Trophoblast cell (in vitro differentiated cells and primary cell): ENCODE measurements at regions not wholly inside any gene's neighbourhood (a gene's known extent, or its start where the extent isn't known, plus 50 kb on each side); places are given as distances from the start of the nearest gene placed in this dataset.

ENCODE experiments used
- DNase-seq, 2 donors: peaks; one replicate each; pipeline ENCODE4 v3.0.0-alpha.2; 2016
- H2AFZ ChIP-seq: 2 replicates; pipeline ENCODE4 v1.6.1; 2013; ENCODE audit warnings: low read length, moderate library complexity, mild to moderate bottlenecking; ENCODE audit not compliant: insufficient read depth, poor library complexity
- H2AK5ac ChIP-seq: 2 replicates; pipeline ENCODE4 v1.6.1; 2013; ENCODE audit warnings: mild to moderate bottlenecking, low read length
- H2BK120ac ChIP-seq: 2 replicates; pipeline ENCODE4 v1.6.1; 2013; ENCODE audit warnings: low read length, mild to moderate bottlenecking, moderate library complexity; ENCODE audit not compliant: insufficient read depth, poor library complexity
- H2BK12ac ChIP-seq: 2 replicates; pipeline ENCODE4 v1.6.1; 2013; ENCODE audit warnings: mild to moderate bottlenecking, low read length, moderate library complexity
- H2BK5ac ChIP-seq: 2 replicates; pipeline ENCODE4 v1.6.1; 2013; ENCODE audit warnings: low read length, low read depth, moderate library complexity, mild to moderate bottlenecking; ENCODE audit not compliant: poor library complexity
- H3K14ac ChIP-seq: 2 replicates; pipeline ENCODE4 v1.6.1; 2013; ENCODE audit warnings: mild to moderate bottlenecking, low read length
- H3K18ac ChIP-seq: 2 replicates; pipeline ENCODE4 v1.6.1; 2013; ENCODE audit warnings: mild to moderate bottlenecking, low read length
- H3K23ac ChIP-seq: 2 replicates; pipeline ENCODE4 v1.6.1; 2013; ENCODE audit warnings: low read length
- H3K27ac ChIP-seq: 2 replicates; pipeline ENCODE4 v1.5.1; 2013; ENCODE audit warnings: low read depth, mild to moderate bottlenecking, inconsistent platforms, low read length, moderate library complexity
- H3K27me3 ChIP-seq: 2 replicates; pipeline ENCODE4 v1.6.1; 2013; ENCODE audit warnings: inconsistent platforms, mild to moderate bottlenecking, low read length, moderate library complexity; ENCODE audit not compliant: insufficient read depth
- H3K36me3 ChIP-seq, 2 experiments: 1 replicate in 1 of 2; 2 replicates in 1 of 2; pipeline ENCODE4 v1.6.1; 2013; ENCODE audit warnings: low read length in 2 of 2, mild to moderate bottlenecking in 2 of 2, moderate library complexity in 1 of 2; ENCODE audit not compliant: insufficient read depth in 2 of 2, control insufficient read depth in 1 of 2
- H3K4ac ChIP-seq: 2 replicates; pipeline ENCODE4 v1.6.1; 2013; ENCODE audit warnings: low read depth, mild to moderate bottlenecking, low read length, moderate library complexity
- H3K4me1 ChIP-seq, 2 experiments: 1 replicate in 1 of 2; 2 replicates in 1 of 2; pipeline ENCODE4 v1.6.1; 2013; ENCODE audit warnings: low read length in 2 of 2, mild to moderate bottlenecking in 2 of 2, moderate library complexity in 1 of 2; ENCODE audit not compliant: insufficient read depth in 2 of 2, control insufficient read depth in 1 of 2
- H3K4me2 ChIP-seq: 2 replicates; pipeline ENCODE4 v1.6.1; 2013; ENCODE audit warnings: inconsistent platforms, mild to moderate bottlenecking, low read length, moderate library complexity
- H3K4me3 ChIP-seq: 2 replicates; pipeline ENCODE4 v1.5.1; 2013; ENCODE audit warnings: mild to moderate bottlenecking, low read depth, low read length, inconsistent platforms
- H3K79me1 ChIP-seq: one replicate; pipeline ENCODE4 v1.6.1; 2013; ENCODE audit warnings: low read length
- H3K79me2 ChIP-seq: 2 replicates; pipeline ENCODE4 v1.6.1; 2013; ENCODE audit warnings: low read length, mild to moderate bottlenecking; ENCODE audit not compliant: control insufficient read depth, insufficient read depth, poor library complexity
- H3K9ac ChIP-seq: 2 replicates; pipeline ENCODE4 v1.6.1; 2013; ENCODE audit warnings: mild to moderate bottlenecking, low read length
- H3K9me3 ChIP-seq: 2 replicates; pipeline ENCODE4 v1.6.1; 2013; ENCODE audit warnings: low read depth, mild to moderate bottlenecking, control low read depth, inconsistent platforms, low read length; ENCODE audit not compliant: insufficient read depth
- H4K12ac ChIP-seq: 2 replicates; pipeline ENCODE4 v1.6.1; 2013; ENCODE audit warnings: low read depth, mild to moderate bottlenecking, low read length, moderate library complexity
- H4K8ac ChIP-seq: 2 replicates; pipeline ENCODE4 v1.6.1; 2013; ENCODE audit warnings: low read depth, mild to moderate bottlenecking, low read length, moderate library complexity
- H4K91ac ChIP-seq: one replicate; pipeline ENCODE4 v1.6.1; 2013; ENCODE audit warnings: low read depth, mild to moderate bottlenecking, low read length, moderate library complexity
- WGBS: extraction: QIAGEN DNeasy Blood & Tissue Kit; methylation state at CpG from one replicate; pipeline ENCODE4 v1.1.7; 2013; ENCODE audit warnings: missing lambda C conversion rate; ENCODE audit not compliant: insufficient read length, insufficient coverage; ENCODE audit errors: extremely low coverage; 5-methylcytosine and 5-hydroxymethylcytosine counted together

DNA sequence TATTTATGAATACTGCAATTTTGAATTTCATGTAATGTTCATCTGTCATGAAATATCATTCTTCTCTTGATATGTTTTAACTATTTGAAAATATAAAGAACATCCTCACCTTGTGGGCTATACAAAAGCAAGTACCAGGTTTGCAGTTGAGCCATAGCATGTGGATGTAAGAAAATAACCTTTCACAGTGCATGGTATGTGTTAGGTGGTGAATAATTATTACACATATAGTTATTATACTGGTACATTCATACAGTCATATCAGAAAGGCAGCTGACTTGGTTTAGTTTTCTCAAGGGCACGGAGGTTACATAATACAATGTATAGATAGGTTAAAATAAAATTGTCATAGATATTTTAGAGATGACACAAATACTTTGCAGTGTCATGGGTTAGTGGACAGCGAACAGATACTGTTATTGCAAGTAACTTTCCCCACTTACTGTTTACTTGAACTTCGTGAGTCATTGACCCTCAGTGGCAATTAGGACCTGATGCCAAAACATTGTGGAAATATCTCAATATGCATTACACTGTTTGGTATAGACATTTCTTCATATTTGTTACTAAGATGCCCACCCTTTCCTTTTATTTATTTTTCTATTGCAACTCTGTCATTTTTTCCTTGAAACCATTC is 445.4 kb upstream of the GOT2 start:
- no peaks in the 10 kb centered on the region for H3K79me1 ChIP-seq
- H3K4me2 ChIP-seq: no peak overlapping the region
- no peak overlapping the region for H3K23ac ChIP-seq
- H3K4ac ChIP-seq: no peak overlapping the region
- no peaks in the 10 kb centered on the region for H3K27me3 ChIP-seq
- H3K9me3 ChIP-seq: peaks cover 3% of the 10 kb centered on the region
- no peak overlapping the region for H3K18ac ChIP-seq
- H4K12ac ChIP-seq: no peak overlapping the region
- no peak overlapping the region for H3K4me3 ChIP-seq
- whole genome bisulfite sequencing: no CpG with 5 or more reads among the region's 3 CpGs
- H2BK5ac ChIP-seq: no peak overlapping the region
- H3K14ac ChIP-seq: no peak overlapping the region
- no peak overlapping the region for H2AK5ac ChIP-seq
- H4K91ac ChIP-seq: no peak overlapping the region
- no peak overlapping the region for H2BK12ac ChIP-seq
- no peak overlapping the region for H3K27ac ChIP-seq
- H3K79me2 ChIP-seq: no peaks in the 10 kb centered on the region
- H3K9ac ChIP-seq: no peak overlapping the region
- no peak overlapping the region for H2AFZ ChIP-seq
- H3K4me1 ChIP-seq: no peaks in the 10 kb centered on the region
- no peak for DNase-seq
- H2BK120ac ChIP-seq: no peak overlapping the region
- no peaks in the 10 kb centered on the region for H3K36me3 ChIP-seq
- no peak overlapping the region for H4K8ac ChIP-seq

DNA sequence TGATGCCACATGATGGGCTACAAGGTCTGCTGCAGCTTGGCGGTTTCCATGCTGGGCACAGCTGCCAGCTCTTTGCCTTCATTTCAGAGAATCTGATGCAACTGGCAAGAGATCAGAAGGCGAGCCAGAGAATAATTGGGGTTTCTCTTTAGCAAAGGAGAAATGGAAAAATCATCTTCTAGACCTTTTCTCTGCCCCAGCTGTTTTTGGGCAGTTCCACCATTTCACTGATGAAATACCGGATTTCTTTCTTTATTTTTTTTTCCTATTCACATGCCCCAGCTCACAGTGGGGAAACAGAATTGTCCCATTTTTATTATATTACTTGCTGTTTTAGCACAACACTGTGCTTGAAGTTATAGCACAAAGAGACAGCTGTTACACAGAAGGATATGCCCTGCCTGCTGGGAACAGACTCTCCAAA is 439.3 kb upstream of the GOT2 start:
- Histone ChIP-seq H3K23ac (no peak overlapping the region), H3K4ac (no peak overlapping the region), H3K14ac (no peak overlapping the region), H2BK5ac (no peak overlapping the region), H3K27ac (no peak overlapping the region), H3K9me3 (no peaks in the 10 kb centered on the region), H3K79me1 (no peaks in the 10 kb centered on the region), H3K9ac (no peak overlapping the region), H2AK5ac (no peak overlapping the region), H4K8ac (no peak overlapping the region), H2AFZ (no peak overlapping the region), H2BK120ac (no peak overlapping the region), H4K91ac (no peak overlapping the region), H3K36me3 (no peaks in the 10 kb centered on the region), H3K27me3 (no peaks in the 10 kb centered on the region), H3K79me2 (no peaks in the 10 kb centered on the region), H3K4me3 (no peak overlapping the region), H4K12ac (no peak overlapping the region), H3K18ac (no peak overlapping the region), H3K4me2 (no peak overlapping the region), H3K4me1 (no peaks in the 10 kb centered on the region), H2BK12ac (no peak overlapping the region)
- DNase-seq: no peak
- WGBS: no CpG with 5 or more reads among the region's 3 CpGs

DNA sequence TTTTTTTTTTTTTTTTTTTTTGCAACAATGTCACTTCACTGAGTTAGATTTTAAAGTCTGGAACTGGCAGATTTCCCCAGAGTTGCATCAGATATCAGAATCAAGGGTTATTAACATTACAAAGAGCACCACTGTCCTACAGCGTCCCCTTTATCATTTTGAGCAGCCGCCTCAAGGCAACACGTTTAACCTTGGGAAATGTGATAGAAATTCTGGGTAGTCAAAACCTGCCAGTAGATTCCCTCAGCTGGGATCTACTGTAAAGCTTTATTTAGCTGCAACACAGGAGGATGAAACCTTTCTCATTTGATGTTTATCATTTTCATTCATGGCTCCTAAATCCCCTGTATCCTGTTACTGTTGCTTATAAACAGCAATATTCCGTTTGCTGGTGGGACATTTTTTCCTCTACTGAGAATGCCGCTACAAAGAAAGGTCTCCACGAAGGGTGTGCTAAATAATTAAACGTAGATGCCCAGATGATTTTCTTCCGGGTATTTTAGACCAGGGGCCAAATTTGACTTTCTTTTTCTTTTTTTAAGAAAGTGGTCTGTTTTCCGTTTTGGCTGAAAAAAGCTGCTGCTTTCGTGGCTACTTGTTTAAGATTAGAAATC is 436.1 kb upstream of the GOT2 start:
- Histone ChIP-seq H3K23ac (no peak overlapping the region), H3K4me1 (no peaks in the 10 kb centered on the region), H3K4me2 (no peak overlapping the region), H3K79me2 (no peaks in the 10 kb centered on the region), H3K4ac (no peak overlapping the region), H4K91ac (no peak overlapping the region), H2BK12ac (no peak overlapping the region), H4K8ac (no peak overlapping the region), H3K36me3 (no peaks in the 10 kb centered on the region), H3K14ac (no peak overlapping the region), H3K18ac (no peak overlapping the region), H2BK120ac (no peak overlapping the region), H3K27ac (no peak overlapping the region), H3K4me3 (no peak overlapping the region), H3K79me1 (no peaks in the 10 kb centered on the region), H3K27me3 (no peaks in the 10 kb centered on the region), H3K9ac (no peak overlapping the region), H2BK5ac (no peak overlapping the region), H3K9me3 (no peaks in the 10 kb centered on the region), H4K12ac (no peak overlapping the region), H2AFZ (no peak overlapping the region), H2AK5ac (no peak overlapping the region)
- no CpG with 5 or more reads among the region's 10 CpGs for WGBS
- no peak for DNase-seq

GRCh38 chr16:59169168-59169567 is 435.1 kb upstream of the GOT2 start:
- H3K18ac ChIP-seq: no peak overlapping the region
- H4K8ac ChIP-seq: no peak overlapping the region

More at GRCh38 chr16:59169168-59169567, 435.1 kb upstream of the GOT2 start:
- Histone ChIP-seq H3K14ac (no peak overlapping the region), H2BK12ac (no peak overlapping the region), H2AK5ac (no peak overlapping the region), H3K79me2 (no peaks in the 10 kb centered on the region), H4K12ac (no peak overlapping the region), H3K9me3 (no peaks in the 10 kb centered on the region), H3K4ac (no peak overlapping the region), H3K79me1 (no peaks in the 10 kb centered on the region), H3K4me1 (no peaks in the 10 kb centered on the region), H3K23ac (no peak overlapping the region), H2AFZ (no peak overlapping the region), H2BK120ac (no peak overlapping the region), H3K36me3 (no peaks in the 10 kb centered on the region), H2BK5ac (no peak overlapping the region), H4K91ac (no peak overlapping the region), H3K9ac (no peak overlapping the region), H3K27ac (no peak overlapping the region), H3K27me3 (no peaks in the 10 kb centered on the region), H3K4me2 (no peak overlapping the region), H3K4me3 (no peak overlapping the region)
- no CpG with 5 or more reads among the region's 4 CpGs for WGBS
- no peak for DNase-seq
